Liver (tissue), 8 donors: ENCODE measurements at regions not wholly inside any gene's neighbourhood (a gene's known extent, or its start where the extent isn't known, plus 50 kb on each side); places are given as distances from the start of the nearest gene placed in this dataset.

Experiments used
- DNase-seq: peaks from one replicate; pipeline ENCODE4 v3.0.0-alpha.2; 2017; ENCODE audit warnings: low spot score
- H3K27ac ChIP-seq, 2 donors: one replicate each; pipeline ENCODE4 v1.7.0; 2013; ENCODE audit warnings: inconsistent platforms in 2 of 2, low read length in 2 of 2, control low read depth in 1 of 2, low read depth in 1 of 2, mild to moderate bottlenecking in 1 of 2
- H3K27me3 ChIP-seq, 4 donors: one replicate each; pipeline versions ENCODE4 v1.6.1 to v1.7.0; 2013; ENCODE audit warnings: low read length in 3 of 4, inconsistent platforms in 1 of 4, mild to moderate bottlenecking in 1 of 4, moderate library complexity in 1 of 4; ENCODE audit not compliant: control insufficient read depth in 4 of 4, insufficient read depth in 4 of 4
- H3K36me3 ChIP-seq, 4 donors: one replicate each; pipeline versions ENCODE4 v1.6.1 to v1.7.0; 2013; ENCODE audit warnings: low read length in 3 of 4, mild to moderate bottlenecking in 3 of 4, low read depth in 1 of 4, moderate library complexity in 1 of 4; ENCODE audit not compliant: control insufficient read depth in 4 of 4, insufficient read depth in 3 of 4
- H3K4me1 ChIP-seq, 4 donors: one replicate each; pipeline versions ENCODE4 v1.6.1 to v1.7.0; 2013; ENCODE audit warnings: low read length in 3 of 4, mild to moderate bottlenecking in 3 of 4, moderate library complexity in 1 of 4; ENCODE audit not compliant: control insufficient read depth in 4 of 4, insufficient read depth in 4 of 4
- H3K4me3 ChIP-seq, 3 donors: one replicate each; pipeline versions ENCODE4 v1.6.1 to v1.7.0; 2013; ENCODE audit warnings: low read length in 3 of 3, control low read depth in 1 of 3, low read depth in 1 of 3, mild to moderate bottlenecking in 1 of 3
- H3K9ac ChIP-seq, 2 donors: one replicate each; pipeline ENCODE4 v1.7.0; 2013; ENCODE audit warnings: low read length in 2 of 2, mild to moderate bottlenecking in 2 of 2, moderate library complexity in 2 of 2, control low read depth in 1 of 2, low read depth in 1 of 2
- H3K9me3 ChIP-seq, 4 donors: one replicate each; pipeline versions ENCODE4 v1.6.1 to v1.7.0; 2013; ENCODE audit warnings: low read length in 3 of 4; ENCODE audit not compliant: control insufficient read depth in 4 of 4
- EGR1 ChIP-seq, 2 donors: IDR thresholded peaks; 2 replicates each; pipeline ENCODE4 v1.6.1; 2016 to 2018; ENCODE audit warnings: antibody characterized with exemption in 2 of 2, low read depth in 2 of 2
- FOXA1 ChIP-seq: IDR thresholded peaks from 2 replicates; pipeline ENCODE4 v1.6.1; 2016; ENCODE audit warnings: antibody characterized with exemption
- FOXA2 ChIP-seq: IDR thresholded peaks from 2 replicates; pipeline ENCODE4 v1.6.1; 2016; ENCODE audit warnings: antibody characterized with exemption
- GABPA ChIP-seq, 2 donors: IDR thresholded peaks in 1 of 2; conservative IDR thresholded peaks in 1 of 2; 2 replicates each; pipeline ENCODE4 v1.6.1; 2016; ENCODE audit warnings: antibody characterized with exemption in 2 of 2, mild to moderate bottlenecking in 1 of 2, moderate library complexity in 1 of 2
- HNF4A ChIP-seq, 2 donors: conservative IDR thresholded peaks; 2 replicates each; pipeline ENCODE4 v1.6.1; 2016; ENCODE audit warnings: antibody characterized with exemption in 2 of 2, mild to moderate bottlenecking in 2 of 2
- HNF4G ChIP-seq: IDR thresholded peaks from 2 replicates; pipeline ENCODE4 v1.6.1; 2016; ENCODE audit warnings: antibody characterized with exemption
- JUND ChIP-seq, 2 donors: IDR thresholded peaks; 2 replicates each; pipeline ENCODE4 v1.6.1; 2016; ENCODE audit warnings: antibody characterized with exemption in 2 of 2
- RAD21 ChIP-seq, 2 donors: IDR thresholded peaks; 2 replicates each; pipeline ENCODE4 v1.6.1; 2016; ENCODE audit warnings: antibody characterized with exemption in 2 of 2, mild to moderate bottlenecking in 2 of 2
- RXRA ChIP-seq, 2 donors: IDR thresholded peaks; 2 replicates each; pipeline ENCODE4 v1.6.1; 2017 to 2018; ENCODE audit warnings: antibody characterized with exemption in 2 of 2, mild to moderate bottlenecking in 1 of 2
- SP1 ChIP-seq: IDR thresholded peaks from 2 replicates; pipeline ENCODE4 v1.6.1; 2018; ENCODE audit warnings: antibody characterized with exemption, mild to moderate bottlenecking
- TAF1 ChIP-seq: conservative IDR thresholded peaks from 2 replicates; pipeline ENCODE4 v1.6.1; 2016; ENCODE audit warnings: antibody characterized with exemption, mild to moderate bottlenecking
- ZBTB33 ChIP-seq: IDR thresholded peaks from 2 replicates; pipeline ENCODE4 v1.6.1; 2016; ENCODE audit warnings: antibody characterized with exemption
- WGBS: extraction: QIAGEN DNeasy Blood & Tissue Kit; methylation state at CpG from one replicate; pipeline ENCODE4 v1.1.7; 2013; 5-methylcytosine and 5-hydroxymethylcytosine counted together
- TF ChIP-seq, protein P1 (sequence below): fragments of 150-350 bp; IDR thresholded peaks from 2 replicates; pipeline ENCODE4 v1.5.1; 2017; ENCODE audit warnings: improper control_type of control experiment, low read depth, low read length; ENCODE audit not compliant: missing input control
- TF ChIP-seq, protein P2 (sequence below): IDR thresholded peaks from 2 replicates; pipeline ENCODE4 v1.6.1; 2016; ENCODE audit warnings: antibody characterized with exemption, mild to moderate bottlenecking
- donor health status: healthy.
- donor health status: healthy.
- donor health status: healthy.
- donor health status: healthy.
- donor health status: healthy.

- no peak overlapping the region for H3K4me3 ChIP-seq
- 87% methylated on average over 2 of the region's 2 CpGs for WGBS
- no peaks in the 10 kb centered on the region for H3K36me3 ChIP-seq
- no peak overlapping the region for H3K9ac ChIP-seq
- DNase-seq = no peak
- no peaks in the 10 kb centered on the region for H3K27me3 ChIP-seq
- no peaks in the 10 kb centered on the region for H3K4me1 ChIP-seq
- no peak overlapping the region for H3K27ac ChIP-seq
- H3K9me3 ChIP-seq = peaks cover 0 to 6% (median 0%) of the 10 kb centered on the region in 4 donors
- TF ChIP-seq GABPA (IDR thresholded peaks at IDR 0.05 in 1 of 2, conservative IDR thresholded peaks at IDR 0.05 in 1 of 2) (no peak), EGR1 (IDR thresholded peaks at IDR 0.05; ENCODE audit: low read depth in 2 of 2) (no peak), JUND (IDR thresholded peaks at IDR 0.05) (no peak), FOXA2 (no peak), RAD21 (IDR thresholded peaks at IDR 0.05) (no peak), ZBTB33 (no peak), RXRA (IDR thresholded peaks at IDR 0.05) (no peak), SP1 (no peak), TAF1 (no peak), HNF4G (no peak), HNF4A (conservative IDR thresholded peaks at IDR 0.05) (no peak)
- TF ChIP-seq, protein P1, sequence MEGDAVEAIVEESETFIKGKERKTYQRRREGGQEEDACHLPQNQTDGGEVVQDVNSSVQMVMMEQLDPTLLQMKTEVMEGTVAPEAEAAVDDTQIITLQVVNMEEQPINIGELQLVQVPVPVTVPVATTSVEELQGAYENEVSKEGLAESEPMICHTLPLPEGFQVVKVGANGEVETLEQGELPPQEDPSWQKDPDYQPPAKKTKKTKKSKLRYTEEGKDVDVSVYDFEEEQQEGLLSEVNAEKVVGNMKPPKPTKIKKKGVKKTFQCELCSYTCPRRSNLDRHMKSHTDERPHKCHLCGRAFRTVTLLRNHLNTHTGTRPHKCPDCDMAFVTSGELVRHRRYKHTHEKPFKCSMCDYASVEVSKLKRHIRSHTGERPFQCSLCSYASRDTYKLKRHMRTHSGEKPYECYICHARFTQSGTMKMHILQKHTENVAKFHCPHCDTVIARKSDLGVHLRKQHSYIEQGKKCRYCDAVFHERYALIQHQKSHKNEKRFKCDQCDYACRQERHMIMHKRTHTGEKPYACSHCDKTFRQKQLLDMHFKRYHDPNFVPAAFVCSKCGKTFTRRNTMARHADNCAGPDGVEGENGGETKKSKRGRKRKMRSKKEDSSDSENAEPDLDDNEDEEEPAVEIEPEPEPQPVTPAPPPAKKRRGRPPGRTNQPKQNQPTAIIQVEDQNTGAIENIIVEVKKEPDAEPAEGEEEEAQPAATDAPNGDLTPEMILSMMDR = no peak
- TF ChIP-seq, protein P2, sequence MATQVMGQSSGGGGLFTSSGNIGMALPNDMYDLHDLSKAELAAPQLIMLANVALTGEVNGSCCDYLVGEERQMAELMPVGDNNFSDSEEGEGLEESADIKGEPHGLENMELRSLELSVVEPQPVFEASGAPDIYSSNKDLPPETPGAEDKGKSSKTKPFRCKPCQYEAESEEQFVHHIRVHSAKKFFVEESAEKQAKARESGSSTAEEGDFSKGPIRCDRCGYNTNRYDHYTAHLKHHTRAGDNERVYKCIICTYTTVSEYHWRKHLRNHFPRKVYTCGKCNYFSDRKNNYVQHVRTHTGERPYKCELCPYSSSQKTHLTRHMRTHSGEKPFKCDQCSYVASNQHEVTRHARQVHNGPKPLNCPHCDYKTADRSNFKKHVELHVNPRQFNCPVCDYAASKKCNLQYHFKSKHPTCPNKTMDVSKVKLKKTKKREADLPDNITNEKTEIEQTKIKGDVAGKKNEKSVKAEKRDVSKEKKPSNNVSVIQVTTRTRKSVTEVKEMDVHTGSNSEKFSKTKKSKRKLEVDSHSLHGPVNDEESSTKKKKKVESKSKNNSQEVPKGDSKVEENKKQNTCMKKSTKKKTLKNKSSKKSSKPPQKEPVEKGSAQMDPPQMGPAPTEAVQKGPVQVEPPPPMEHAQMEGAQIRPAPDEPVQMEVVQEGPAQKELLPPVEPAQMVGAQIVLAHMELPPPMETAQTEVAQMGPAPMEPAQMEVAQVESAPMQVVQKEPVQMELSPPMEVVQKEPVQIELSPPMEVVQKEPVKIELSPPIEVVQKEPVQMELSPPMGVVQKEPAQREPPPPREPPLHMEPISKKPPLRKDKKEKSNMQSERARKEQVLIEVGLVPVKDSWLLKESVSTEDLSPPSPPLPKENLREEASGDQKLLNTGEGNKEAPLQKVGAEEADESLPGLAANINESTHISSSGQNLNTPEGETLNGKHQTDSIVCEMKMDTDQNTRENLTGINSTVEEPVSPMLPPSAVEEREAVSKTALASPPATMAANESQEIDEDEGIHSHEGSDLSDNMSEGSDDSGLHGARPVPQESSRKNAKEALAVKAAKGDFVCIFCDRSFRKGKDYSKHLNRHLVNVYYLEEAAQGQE = no peak
Observed at GRCh38 chr7:125504848-125505247, 575.2 kb upstream of the POT1 start.

GRCh38 chr7:125495997-125496396 lies 566.4 kb upstream of the POT1 start:
- Histone ChIP-seq H3K9ac (no peak overlapping the region), H3K36me3 (no peaks in the 10 kb centered on the region), H3K4me1 (no peaks in the 10 kb centered on the region), H3K27ac (no peak overlapping the region), H3K4me3 (no peak overlapping the region), H3K27me3 (no peaks in the 10 kb centered on the region), H3K9me3 (peaks cover 0 to 3% (median 0%) of the 10 kb centered on the region in 4 donors)
- DNase-seq = no peak
- TF ChIP-seq FOXA2 (no peak), RXRA (IDR thresholded peaks at IDR 0.05) (no peak), HNF4A (conservative IDR thresholded peaks at IDR 0.05) (no peak), FOXA1 (no peak), ZBTB33 (no peak), HNF4G (no peak), JUND (IDR thresholded peaks at IDR 0.05) (no peak)
- 65% methylated on average over 1 of the region's 1 CpG for WGBS
